Psoas muscle (tissue), 7 donors: ENCODE measurements at regions not wholly inside any gene's neighbourhood (a gene's known extent, or its start where the extent isn't known, plus 50 kb on each side); places are given as distances from the start of the nearest gene placed in this dataset.

ENCODE experiments used
- ATAC-seq, 4 donors: fragments of 200-7000 bp; cut with Tn5 transposase; one replicate each; pipeline ENCODE4 v1.9.1; 2020; ENCODE audit warnings: moderate library complexity in 3 of 4, mild to moderate bottlenecking in 2 of 4
- DNase-seq, 2 donors: peaks; one replicate each; pipeline ENCODE4 v3.0.0-alpha.2; 2020
- H3K27ac ChIP-seq: fragments of 200-600 bp; one replicate; pipeline ENCODE4 v1.8.0; 2022
- H3K27me3 ChIP-seq, 3 donors: fragments of 200-600 bp in 1 of 3; one replicate each; pipeline versions ENCODE4 v1.6.1 to v1.8.0; 2013 to 2022; ENCODE audit warnings: low read length in 2 of 3, mild to moderate bottlenecking in 2 of 3, moderate library complexity in 1 of 3; ENCODE audit not compliant: insufficient read depth in 3 of 3
- H3K36me3 ChIP-seq, 2 donors: fragments of 200-600 bp in 1 of 2; one replicate each; pipeline versions ENCODE4 v1.6.1 to v1.8.0; 2013 to 2022; ENCODE audit warnings: low read depth in 1 of 2, mild to moderate bottlenecking in 1 of 2, moderate library complexity in 1 of 2; ENCODE audit not compliant: insufficient read depth in 1 of 2
- H3K4me1 ChIP-seq: fragments of 200-600 bp; one replicate; pipeline ENCODE4 v1.8.0; 2022
- H3K4me3 ChIP-seq: fragments of 200-600 bp; one replicate; pipeline ENCODE4 v1.8.0; 2022; ENCODE audit warnings: mild to moderate bottlenecking
- H3K9me3 ChIP-seq: fragments of 200-600 bp; one replicate; pipeline ENCODE4 v1.8.0; 2022
- WGBS, 3 donors: extraction: QIAGEN DNeasy Blood & Tissue Kit; methylation state at CpG; one replicate each; pipeline versions ENCODE4 v1.1.6 to v1.1.7; 2013; 5-methylcytosine and 5-hydroxymethylcytosine counted together
- intact Hi-C, 2 donors: fragments of 100-400 bp; cut with DNase I; formaldehyde crosslinking; loops; one replicate each; pipeline versions ENCODE4 v1.11.0 to v1.14.2; 2022
- TF ChIP-seq, protein P1 (sequence below): fragments of 200-600 bp; IDR thresholded peaks from one replicate; pipeline ENCODE4 v1.8.0; 2022; ENCODE audit warnings: antibody characterized with exemption
- donor health status: healthy with polysubstance abuse.
- donor health status: DM: no; HTN: no; CAD: no; lungs with moderate emphysema.
- donor health status: Bipolar disorder and iron deficiency.
- donor health status: healthy.
- donor health status: DM: yes; HTN: yes; CAD: no.
- donor health status: DM: no; HTN: no; CAD: no.
- donor health status: DM: yes; HTN: yes; CAD: no.

GRCh38 chr15:85858586-85859375, 64.1 kb upstream of the KLHL25 start:
- Histone ChIP-seq H3K36me3 (no peaks in the 10 kb centered on the region), H3K4me1 (no peaks in the 10 kb centered on the region), H3K27ac (no peak overlapping the region), H3K4me3 (no peak overlapping the region), H3K27me3 (no peaks in the 10 kb centered on the region), H3K9me3 (no peaks in the 10 kb centered on the region)
- intact Hi-C loops: no loop called here
- TF ChIP-seq, protein P1, sequence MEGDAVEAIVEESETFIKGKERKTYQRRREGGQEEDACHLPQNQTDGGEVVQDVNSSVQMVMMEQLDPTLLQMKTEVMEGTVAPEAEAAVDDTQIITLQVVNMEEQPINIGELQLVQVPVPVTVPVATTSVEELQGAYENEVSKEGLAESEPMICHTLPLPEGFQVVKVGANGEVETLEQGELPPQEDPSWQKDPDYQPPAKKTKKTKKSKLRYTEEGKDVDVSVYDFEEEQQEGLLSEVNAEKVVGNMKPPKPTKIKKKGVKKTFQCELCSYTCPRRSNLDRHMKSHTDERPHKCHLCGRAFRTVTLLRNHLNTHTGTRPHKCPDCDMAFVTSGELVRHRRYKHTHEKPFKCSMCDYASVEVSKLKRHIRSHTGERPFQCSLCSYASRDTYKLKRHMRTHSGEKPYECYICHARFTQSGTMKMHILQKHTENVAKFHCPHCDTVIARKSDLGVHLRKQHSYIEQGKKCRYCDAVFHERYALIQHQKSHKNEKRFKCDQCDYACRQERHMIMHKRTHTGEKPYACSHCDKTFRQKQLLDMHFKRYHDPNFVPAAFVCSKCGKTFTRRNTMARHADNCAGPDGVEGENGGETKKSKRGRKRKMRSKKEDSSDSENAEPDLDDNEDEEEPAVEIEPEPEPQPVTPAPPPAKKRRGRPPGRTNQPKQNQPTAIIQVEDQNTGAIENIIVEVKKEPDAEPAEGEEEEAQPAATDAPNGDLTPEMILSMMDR: peak; percentile 82
- DNase-seq (peak; percentile 70 to 82), ATAC-seq (peak; percentile 89 to 94 (median 91))
- WGBS, 3 donors: 8 to 10% (median 8%) methylated on average over 19 of the region's 19 CpGs

DNA sequence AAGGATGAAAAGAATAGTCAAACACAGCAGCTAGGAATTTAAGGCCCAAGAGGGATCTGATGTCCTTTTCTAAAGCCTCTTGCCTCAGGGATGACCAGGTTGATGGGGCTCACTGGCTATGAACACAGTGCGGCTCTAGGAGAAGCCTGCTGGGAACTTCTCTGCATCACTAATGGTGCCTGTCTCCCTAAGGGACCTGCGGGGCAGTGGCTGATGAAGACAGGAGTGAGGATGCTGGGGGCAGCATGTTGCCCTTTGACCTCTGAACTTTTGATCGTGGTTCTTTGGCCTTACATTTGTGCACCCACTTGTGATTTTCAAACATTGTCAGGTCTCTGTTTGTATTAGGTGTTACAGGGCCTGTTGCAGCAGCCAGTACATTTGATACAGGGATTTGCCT, 64.9 kb upstream of the KLHL25 start:
- ATAC-seq: no peak
- intact Hi-C loops: loop anchor here (5.0 to 10.0 kb wide), 3 partner anchors 225 to 748 kb away; no protein-coding TSS in a partner anchor
- H3K9me3 ChIP-seq: no peaks in the 10 kb centered on the region
- H3K27me3 ChIP-seq: no peaks in the 10 kb centered on the region
- TF ChIP-seq, protein P1: no peak
- 75 to 88% (median 82%) methylated on average over 3 of the region's 3 CpGs for WGBS, 3 donors
- no peak overlapping the region for H3K4me3 ChIP-seq
- H3K4me1 ChIP-seq: no peaks in the 10 kb centered on the region
- H3K36me3 ChIP-seq: no peaks in the 10 kb centered on the region
- no peak overlapping the region for H3K27ac ChIP-seq
- no peak for DNase-seq

DNA sequence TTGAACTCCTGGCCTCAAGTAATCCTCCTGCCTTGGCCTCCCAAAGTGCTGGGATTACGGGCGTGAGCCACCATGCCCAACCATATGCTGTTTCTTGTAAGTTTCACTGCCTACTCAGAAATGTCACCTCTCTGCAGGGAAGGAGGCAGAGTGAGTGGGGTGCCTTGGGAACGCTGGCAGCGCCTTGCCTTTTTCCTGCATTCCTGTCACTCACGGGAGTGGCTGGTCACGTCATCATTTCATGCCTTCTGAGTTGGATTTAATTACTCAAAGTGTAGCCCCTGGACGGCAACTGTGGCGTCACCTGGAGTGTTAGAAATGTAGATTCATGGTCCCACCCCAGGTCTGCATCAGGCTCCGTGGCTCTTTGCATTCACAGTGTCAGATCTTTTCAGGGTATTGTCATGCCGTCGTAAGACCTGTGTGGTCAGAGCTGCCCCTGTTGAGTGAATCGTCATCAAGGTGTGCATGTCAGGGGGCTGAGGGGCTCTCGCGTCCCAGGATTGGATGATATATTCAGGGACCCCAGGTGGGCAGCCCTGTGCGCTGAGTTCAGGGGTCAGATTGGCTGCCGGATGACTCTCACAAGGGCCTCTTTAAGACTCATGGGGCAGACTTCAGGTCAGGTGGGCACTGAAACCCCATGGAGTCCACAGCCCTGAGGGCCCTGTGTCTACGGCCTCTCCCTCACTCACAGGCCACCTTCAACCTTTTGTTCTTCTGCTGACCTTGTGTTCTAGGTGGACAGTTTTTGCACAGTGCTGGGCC, 65.9 kb upstream of the KLHL25 start:
- ATAC-seq (no peak), DNase-seq (no peak)
- H3K27me3 ChIP-seq: no peaks in the 10 kb centered on the region
- no peak overlapping the region for H3K27ac ChIP-seq
- H3K4me1 ChIP-seq: no peaks in the 10 kb centered on the region
- TF ChIP-seq, protein P1: no peak
- WGBS, 3 donors: 86 to 92% (median 87%) methylated on average over 17 of the region's 17 CpGs
- H3K9me3 ChIP-seq: no peaks in the 10 kb centered on the region
- no peak overlapping the region for H3K4me3 ChIP-seq
- intact Hi-C loops: loop anchor here (5.0 to 10.0 kb wide), 3 partner anchors 224 to 747 kb away; no protein-coding TSS in a partner anchor
- no peaks in the 10 kb centered on the region for H3K36me3 ChIP-seq

DNA sequence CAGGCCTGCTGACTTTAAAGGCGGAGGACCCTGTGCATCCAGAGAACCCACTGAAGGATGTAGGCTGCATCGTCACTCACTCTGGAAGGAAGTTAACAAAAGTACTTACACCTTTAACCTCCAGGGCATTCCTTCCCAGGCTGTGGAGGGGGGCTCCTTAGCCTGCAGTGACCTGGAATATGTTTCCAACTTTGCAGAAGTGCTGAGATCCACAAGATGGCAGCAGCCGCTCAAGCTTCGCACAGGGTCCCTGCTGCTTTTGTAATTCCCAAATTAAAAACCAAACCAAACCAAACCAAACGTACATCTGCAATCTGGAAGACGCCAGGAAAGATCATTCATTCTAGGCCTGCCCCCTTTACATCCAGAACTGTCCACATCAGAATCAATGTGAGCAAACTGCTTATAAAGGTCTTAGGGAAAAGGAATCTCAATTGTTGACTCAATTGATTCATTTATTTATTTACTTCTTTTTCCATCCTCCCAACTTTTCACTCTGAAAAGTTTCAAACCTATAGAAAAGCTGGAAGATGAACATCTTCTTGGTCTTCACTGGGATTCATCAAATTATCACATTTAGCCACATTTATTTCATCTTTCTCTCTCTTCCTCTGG, 70.5 kb upstream of the KLHL25 start:
- no peak overlapping the region for H3K4me3 ChIP-seq
- intact Hi-C loops: loop anchor here (10.0 kb wide), 2 partner anchors 220 to 380 kb away; no protein-coding TSS in a partner anchor
- H3K4me1 ChIP-seq: no peaks in the 10 kb centered on the region
- TF ChIP-seq, protein P1: peak; percentile 66
- H3K27me3 ChIP-seq: no peaks in the 10 kb centered on the region
- DNase-seq (peak in 1 of 2 donors; percentile 25), ATAC-seq (peak; percentile 56 to 90 (median 76))
- H3K27ac ChIP-seq: no peak overlapping the region
- WGBS, 3 donors: 15 to 18% (median 17%) methylated on average over 6 of the region's 6 CpGs
- no peaks in the 10 kb centered on the region for H3K9me3 ChIP-seq
- no peaks in the 10 kb centered on the region for H3K36me3 ChIP-seq
